ENCODE measurements at regions not wholly inside any gene's neighbourhood (a gene's known extent, or its start where the extent isn't known, plus 50 kb on each side); places are given as distances from the start of the nearest gene placed in this dataset.
"Not testable (repeated sequence)": the region's sequence is repeated elsewhere in the genome, so short reads cannot be mapped to it uniquely, and the experiment has no call there.

DNA sequence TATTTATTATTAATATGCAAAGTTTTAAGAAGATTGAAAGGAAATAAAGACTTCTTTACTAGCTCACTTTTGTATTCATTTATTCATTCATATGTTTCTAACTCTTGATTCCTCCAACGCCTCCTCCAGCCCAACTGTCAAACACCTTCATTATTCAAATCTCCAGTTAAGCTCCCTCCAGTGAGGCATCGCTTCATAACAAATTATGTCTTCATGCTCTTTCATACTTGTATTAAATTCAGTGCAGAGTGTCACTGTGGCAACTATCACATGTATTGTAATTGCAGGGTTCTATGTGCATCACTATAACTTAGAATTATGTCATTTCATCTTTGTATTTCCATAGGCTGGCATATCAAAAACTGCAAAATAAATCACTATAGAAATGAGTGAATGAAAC lies 1394.2 kb upstream of the PCDH7 start:
- H3K4me3 Mint-ChIP-seq (ENCODE audit: unreplicated experiment) = no peak overlapping the region
- no peaks in the 10 kb centered on the region for H3K27me3 Mint-ChIP-seq (ENCODE audit: unreplicated experiment)
- no peak for DNase-seq
- TF ChIP-seq, protein P1, sequence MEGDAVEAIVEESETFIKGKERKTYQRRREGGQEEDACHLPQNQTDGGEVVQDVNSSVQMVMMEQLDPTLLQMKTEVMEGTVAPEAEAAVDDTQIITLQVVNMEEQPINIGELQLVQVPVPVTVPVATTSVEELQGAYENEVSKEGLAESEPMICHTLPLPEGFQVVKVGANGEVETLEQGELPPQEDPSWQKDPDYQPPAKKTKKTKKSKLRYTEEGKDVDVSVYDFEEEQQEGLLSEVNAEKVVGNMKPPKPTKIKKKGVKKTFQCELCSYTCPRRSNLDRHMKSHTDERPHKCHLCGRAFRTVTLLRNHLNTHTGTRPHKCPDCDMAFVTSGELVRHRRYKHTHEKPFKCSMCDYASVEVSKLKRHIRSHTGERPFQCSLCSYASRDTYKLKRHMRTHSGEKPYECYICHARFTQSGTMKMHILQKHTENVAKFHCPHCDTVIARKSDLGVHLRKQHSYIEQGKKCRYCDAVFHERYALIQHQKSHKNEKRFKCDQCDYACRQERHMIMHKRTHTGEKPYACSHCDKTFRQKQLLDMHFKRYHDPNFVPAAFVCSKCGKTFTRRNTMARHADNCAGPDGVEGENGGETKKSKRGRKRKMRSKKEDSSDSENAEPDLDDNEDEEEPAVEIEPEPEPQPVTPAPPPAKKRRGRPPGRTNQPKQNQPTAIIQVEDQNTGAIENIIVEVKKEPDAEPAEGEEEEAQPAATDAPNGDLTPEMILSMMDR (IDR thresholded peaks at IDR 0.05; ENCODE audit: partially characterized antibody, unreplicated experiment) = no peak
- no peaks in the 10 kb centered on the region for H3K4me1 Mint-ChIP-seq (ENCODE audit: low read depth, unreplicated experiment)
- no peaks in the 10 kb centered on the region for H3K9me3 Mint-ChIP-seq (ENCODE audit: unreplicated experiment)
- no peak overlapping the region for H3K27ac Mint-ChIP-seq (ENCODE audit: unreplicated experiment)
- no peaks in the 10 kb centered on the region for H3K36me3 Mint-ChIP-seq (ENCODE audit: unreplicated experiment)

DNA sequence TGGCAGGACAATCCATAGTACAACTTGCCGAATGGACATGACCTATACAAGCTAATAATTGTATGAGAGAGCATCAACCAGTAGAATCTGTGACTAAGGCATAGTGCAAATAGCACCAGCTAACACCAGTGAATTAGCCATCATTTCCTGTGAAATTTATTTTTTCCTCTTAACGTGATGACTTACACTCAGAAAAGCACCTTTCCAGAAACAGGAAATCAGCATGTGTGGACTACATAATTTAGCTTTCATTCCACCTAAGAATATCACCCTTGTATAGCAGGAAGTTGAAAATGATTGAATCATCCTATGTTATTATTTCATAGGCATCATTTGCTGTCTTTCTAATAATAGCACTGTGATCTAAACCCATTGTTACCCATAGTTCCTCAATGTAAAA lies 1393.4 kb upstream of the PCDH7 start:
- DNase-seq = no peak
- H3K4me1 Mint-ChIP-seq (ENCODE audit: low read depth, unreplicated experiment) = no peaks in the 10 kb centered on the region
- H3K9me3 Mint-ChIP-seq (ENCODE audit: unreplicated experiment) = no peaks in the 10 kb centered on the region
- H3K27ac Mint-ChIP-seq (ENCODE audit: unreplicated experiment) = no peak overlapping the region
- H3K4me3 Mint-ChIP-seq (ENCODE audit: unreplicated experiment) = no peak overlapping the region
- H3K36me3 Mint-ChIP-seq (ENCODE audit: unreplicated experiment) = no peaks in the 10 kb centered on the region
- TF ChIP-seq, protein P1 (IDR thresholded peaks at IDR 0.05; ENCODE audit: partially characterized antibody, unreplicated experiment) = no peak
- H3K27me3 Mint-ChIP-seq (ENCODE audit: unreplicated experiment) = no peaks in the 10 kb centered on the region

DNA sequence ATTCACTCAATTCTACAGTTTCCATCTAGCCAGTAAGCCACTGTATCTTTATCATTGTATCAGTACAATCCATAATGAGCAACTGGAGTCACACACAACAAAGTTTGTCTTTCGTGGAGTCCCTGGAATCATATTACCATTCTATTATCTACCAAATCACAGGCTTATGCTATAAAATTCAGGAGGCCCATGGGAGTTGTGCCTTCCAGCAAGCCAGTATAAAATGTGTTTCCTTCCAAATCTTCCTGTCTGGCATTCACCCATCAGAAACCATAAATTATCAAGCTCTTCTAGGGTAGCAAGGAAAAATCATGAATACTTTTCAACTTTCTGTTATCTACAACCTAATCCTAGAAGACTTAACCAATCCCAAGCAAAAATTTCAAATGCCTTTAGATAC lies 1383.3 kb upstream of the PCDH7 start:
- H3K27me3 Mint-ChIP-seq (ENCODE audit: unreplicated experiment) = no peaks in the 10 kb centered on the region
- DNase-seq = no peak
- TF ChIP-seq, protein P1 (IDR thresholded peaks at IDR 0.05; ENCODE audit: partially characterized antibody, unreplicated experiment) = no peak
- H3K36me3 Mint-ChIP-seq (ENCODE audit: unreplicated experiment) = no peaks in the 10 kb centered on the region
- no peaks in the 10 kb centered on the region for H3K4me1 Mint-ChIP-seq (ENCODE audit: low read depth, unreplicated experiment)
- H3K4me3 Mint-ChIP-seq (ENCODE audit: unreplicated experiment) = no peak overlapping the region
- peaks cover 2% of the 10 kb centered on the region for H3K9me3 Mint-ChIP-seq (ENCODE audit: unreplicated experiment)
- H3K27ac Mint-ChIP-seq (ENCODE audit: unreplicated experiment) = no peak overlapping the region

DNA sequence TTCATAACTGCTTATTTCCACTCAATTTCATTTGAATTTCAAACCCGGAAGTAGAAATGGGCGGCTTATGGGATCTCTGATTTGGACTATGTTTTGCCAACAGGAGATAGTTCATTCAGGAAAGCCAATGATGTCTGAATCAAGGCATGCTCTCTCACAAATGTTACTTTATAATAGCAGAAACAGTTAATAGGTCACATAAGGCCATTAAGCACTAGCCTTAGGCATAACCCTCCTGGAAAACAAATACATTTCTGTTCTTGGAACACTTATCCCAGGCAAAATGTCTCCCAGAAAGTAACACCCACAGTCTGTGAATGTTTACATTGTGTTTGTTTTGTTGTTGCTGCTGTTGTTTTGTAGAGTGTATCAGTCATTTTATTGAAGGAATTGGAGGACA lies 1347.2 kb upstream of the PCDH7 start:
- H3K4me3 Mint-ChIP-seq (ENCODE audit: unreplicated experiment) = no peak overlapping the region
- H3K9me3 Mint-ChIP-seq (ENCODE audit: unreplicated experiment) = no peaks in the 10 kb centered on the region
- DNase-seq = no peak
- no peaks in the 10 kb centered on the region for H3K4me1 Mint-ChIP-seq (ENCODE audit: low read depth, unreplicated experiment)
- H3K27ac Mint-ChIP-seq (ENCODE audit: unreplicated experiment) = no peak overlapping the region
- H3K27me3 Mint-ChIP-seq (ENCODE audit: unreplicated experiment) = no peaks in the 10 kb centered on the region
- H3K36me3 Mint-ChIP-seq (ENCODE audit: unreplicated experiment) = no peaks in the 10 kb centered on the region
- TF ChIP-seq, protein P1 (IDR thresholded peaks at IDR 0.05; ENCODE audit: partially characterized antibody, unreplicated experiment) = no peak

DNA sequence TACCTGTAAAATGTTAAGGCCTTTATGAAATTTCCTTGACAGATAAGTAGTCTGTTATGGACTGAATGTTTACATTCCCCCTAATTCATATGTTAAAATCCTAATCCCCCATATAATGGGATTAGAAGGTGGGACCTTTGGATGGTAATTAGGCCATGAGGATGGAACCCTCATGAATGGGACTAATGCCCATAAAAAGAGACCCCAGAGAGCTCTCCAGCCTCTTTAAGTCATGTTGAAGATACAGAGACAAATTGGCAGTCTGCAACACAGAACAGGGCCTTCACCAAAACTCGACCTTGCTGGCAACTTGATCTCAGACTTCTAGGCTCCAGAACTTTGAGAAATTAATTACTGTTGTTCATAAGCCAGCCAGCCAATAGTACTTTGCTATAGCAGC lies 1344.5 kb upstream of the PCDH7 start:
- H3K9me3 Mint-ChIP-seq (ENCODE audit: unreplicated experiment) = no peaks in the 10 kb centered on the region
- no peak overlapping the region for H3K4me3 Mint-ChIP-seq (ENCODE audit: unreplicated experiment)
- TF ChIP-seq, protein P1 (IDR thresholded peaks at IDR 0.05; ENCODE audit: partially characterized antibody, unreplicated experiment) = no peak
- no peak for DNase-seq
- no peaks in the 10 kb centered on the region for H3K36me3 Mint-ChIP-seq (ENCODE audit: unreplicated experiment)
- no peak overlapping the region for H3K27ac Mint-ChIP-seq (ENCODE audit: unreplicated experiment)
- H3K27me3 Mint-ChIP-seq (ENCODE audit: unreplicated experiment) = no peaks in the 10 kb centered on the region
- H3K4me1 Mint-ChIP-seq (ENCODE audit: low read depth, unreplicated experiment) = no peaks in the 10 kb centered on the region

DNA sequence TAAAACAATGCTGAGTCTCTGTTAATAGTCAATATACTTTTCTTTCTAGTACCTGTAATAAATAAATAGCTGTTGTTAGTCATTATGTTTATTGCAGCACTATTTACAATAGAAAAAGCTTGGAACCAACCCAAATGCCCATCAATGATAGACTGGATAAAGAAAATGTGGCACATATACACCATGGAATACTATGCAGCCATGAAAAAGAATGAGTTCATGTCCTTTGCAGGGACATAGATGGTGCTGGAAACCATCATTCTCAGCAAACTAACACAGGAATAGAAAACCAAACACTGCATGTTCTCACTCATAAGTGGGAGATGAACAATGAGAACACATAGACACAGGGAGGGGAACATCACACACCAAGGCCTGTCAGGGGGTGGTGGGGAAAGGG lies 1341.9 kb upstream of the PCDH7 start:
- not testable (repeated sequence) for H3K4me1 Mint-ChIP-seq (ENCODE audit: low read depth, unreplicated experiment); H3K4me3 Mint-ChIP-seq (ENCODE audit: unreplicated experiment); DNase-seq; H3K9me3 Mint-ChIP-seq (ENCODE audit: unreplicated experiment); H3K36me3 Mint-ChIP-seq (ENCODE audit: unreplicated experiment); H3K27ac Mint-ChIP-seq (ENCODE audit: unreplicated experiment); H3K27me3 Mint-ChIP-seq (ENCODE audit: unreplicated experiment)

Data from glutamatergic neuron (in vitro differentiated cells).